ENCODE measurements at regions not wholly inside any gene's neighbourhood (a gene's known extent, or its start where the extent isn't known, plus 50 kb on each side); places are given as distances from the start of the nearest gene placed in this dataset.

DNA sequence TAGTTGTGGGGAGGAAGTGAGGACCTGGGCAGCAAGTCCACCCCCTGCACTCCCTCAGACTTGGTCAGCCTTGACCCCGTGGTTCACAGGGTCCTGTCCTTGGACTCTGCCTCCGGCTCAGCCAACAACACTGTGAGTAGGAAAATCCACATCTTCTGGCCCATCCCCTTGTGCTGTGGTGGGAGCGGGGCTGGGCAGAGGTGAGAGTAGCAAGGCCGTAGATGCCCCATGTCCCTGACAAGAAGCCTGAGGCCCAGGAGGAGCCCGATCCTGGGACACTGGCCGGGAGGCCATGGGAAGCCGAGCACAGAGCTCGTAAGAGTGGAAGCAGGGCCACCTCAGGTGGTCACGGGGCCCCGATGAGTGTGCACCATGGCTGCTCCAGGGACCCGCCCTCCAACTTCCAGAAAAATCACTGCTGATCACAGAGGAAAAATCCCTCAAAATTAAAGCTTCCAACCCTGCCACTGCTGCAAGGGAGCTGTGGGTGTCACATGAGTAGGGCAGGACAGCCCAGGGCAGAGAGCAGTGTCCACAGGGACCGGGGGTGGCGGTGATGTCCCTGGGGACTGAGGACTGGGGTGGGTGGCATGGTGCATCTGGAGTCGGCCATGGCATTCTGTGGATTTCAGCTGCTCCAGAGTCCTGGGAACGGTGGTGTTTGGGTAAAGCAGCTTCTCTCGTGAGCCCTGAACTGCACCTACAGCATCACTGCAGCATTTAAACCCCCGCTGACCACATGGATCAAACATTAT lies 189.4 kb downstream of the DLL1 start:
- ChIA-PET POLR2A (no interaction called here), CTCF (no interaction called here)

DNA sequence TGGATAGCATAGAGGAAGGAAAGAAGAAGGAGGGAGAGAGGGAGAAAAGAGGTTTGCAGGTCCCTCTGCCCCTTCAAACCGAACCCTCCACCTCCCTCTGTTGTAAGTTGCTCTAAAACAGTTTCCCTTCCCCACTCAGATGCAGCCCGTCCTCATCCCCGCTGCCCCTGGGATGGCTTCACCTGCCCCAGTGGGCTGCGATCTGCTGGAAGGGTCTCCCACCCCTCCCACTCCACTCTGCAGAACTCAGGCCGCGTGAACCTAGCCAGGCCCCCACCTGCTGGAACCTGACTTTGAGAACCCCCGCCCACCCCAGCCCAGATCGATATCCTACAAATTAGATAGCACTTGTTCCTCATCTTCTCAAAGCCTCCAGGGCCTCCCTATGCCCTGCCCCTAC lies 190.8 kb downstream of the DLL1 start:
- ChIA-PET POLR2A (no interaction called here), CTCF (no interaction called here)
- Histone ChIP-seq H3K27me3 (ENCODE audit: control insufficient read depth in 2 of 2, insufficient read depth in 2 of 2, low read length in 2 of 2) (no peaks in the 10 kb centered on the region), H3K4me1 (ENCODE audit: control insufficient read depth in 2 of 2, insufficient read depth in 2 of 2, low read length in 2 of 2) (no peaks in the 10 kb centered on the region), H3K4me3 (ENCODE audit: low read length) (no peak overlapping the region), H3K36me3 (ENCODE audit: control insufficient read depth in 2 of 3, insufficient read depth in 3 of 3, low read length in 3 of 3) (no peaks in the 10 kb centered on the region), H3K27ac (ENCODE audit: low read depth, low read length) (no peak overlapping the region), H3K9me3 (ENCODE audit: control insufficient read depth in 2 of 3, low read length in 3 of 3) (no peaks in the 10 kb centered on the region)
- no peak overlapping the region for H3K27ac Mint-ChIP-seq
- no peak overlapping the region for H3K4me3 Mint-ChIP-seq
- intact Hi-C loops (cut with micrococcal nuclease) = no loop called here
- peak in 1 of 9 donors; percentile 8 for DNase-seq
- H3K9me3 Mint-ChIP-seq = peaks cover 0 to 13% (median 2%) of the 10 kb centered on the region in 11 donors
- H3K36me3 Mint-ChIP-seq = peaks cover 0 to 4% (median 2%) of the 10 kb centered on the region in 5 donors
- no peak for ATAC-seq
- peaks cover 0 to 10% (median 6%) of the 10 kb centered on the region in 5 donors for H3K27me3 Mint-ChIP-seq
- peaks cover 0 to 6% (median 0%) of the 10 kb centered on the region in 7 donors for H3K4me1 Mint-ChIP-seq

More for the DNA sequence above, 189.4 kb downstream of the DLL1 start:
- Mint-ChIP-seq H3K27ac (no peak overlapping the region), H3K9me3 (peaks cover 0 to 17% (median 4%) of the 10 kb centered on the region in 11 donors), H3K27me3 (peaks cover 0 to 15% (median 9%) of the 10 kb centered on the region in 5 donors), H3K4me1 (peaks cover 0 to 4% (median 0%) of the 10 kb centered on the region in 7 donors), H3K36me3 (peaks cover 0 to 4% (median 4%) of the 10 kb centered on the region in 5 donors), H3K4me3 (no peak overlapping the region)
- H3K36me3 ChIP-seq (ENCODE audit: control insufficient read depth in 2 of 3, insufficient read depth in 3 of 3, low read length in 3 of 3) = no peaks in the 10 kb centered on the region
- DNase-seq (peak in 1 of 9 donors; percentile 10), ATAC-seq (no peak)
- H3K4me1 ChIP-seq (ENCODE audit: control insufficient read depth in 2 of 2, insufficient read depth in 2 of 2, low read length in 2 of 2) = no peaks in the 10 kb centered on the region
- no peak overlapping the region for H3K27ac ChIP-seq (ENCODE audit: low read depth, low read length)
- H3K4me3 ChIP-seq (ENCODE audit: low read length) = no peak overlapping the region
- H3K9me3 ChIP-seq (ENCODE audit: control insufficient read depth in 2 of 3, low read length in 3 of 3) = no peaks in the 10 kb centered on the region
- intact Hi-C loops (cut with micrococcal nuclease) = no loop called here
- H3K27me3 ChIP-seq (ENCODE audit: control insufficient read depth in 2 of 2, insufficient read depth in 2 of 2, low read length in 2 of 2) = no peaks in the 10 kb centered on the region

DNA sequence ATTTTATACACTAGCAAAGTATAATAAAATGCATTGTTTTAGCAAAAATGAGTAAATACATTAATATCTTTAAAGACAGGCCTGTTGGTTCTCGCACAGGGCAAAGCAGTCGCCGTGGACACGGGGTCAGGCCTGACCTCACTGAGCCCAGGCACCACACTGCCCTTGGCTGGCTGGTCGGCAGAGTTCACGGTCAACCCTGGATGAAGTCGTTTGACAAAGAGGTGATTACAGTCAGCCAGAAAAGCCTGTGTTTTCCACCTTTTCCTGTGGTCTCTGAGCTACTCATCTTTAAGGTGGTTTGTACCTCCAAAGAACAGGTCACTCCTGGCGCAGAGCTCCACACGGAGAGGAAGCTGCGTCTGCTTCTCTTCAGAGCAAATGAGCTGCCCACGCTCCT lies 191.5 kb downstream of the DLL1 start:
- Mint-ChIP-seq H3K27ac (no peak overlapping the region), H3K27me3 (peaks cover 0 to 7% (median 3%) of the 10 kb centered on the region in 5 donors), H3K4me3 (no peak overlapping the region), H3K36me3 (peaks cover 0 to 4% (median 2%) of the 10 kb centered on the region in 5 donors), H3K4me1 (peaks cover 0 to 6% (median 0%) of the 10 kb centered on the region in 7 donors), H3K9me3 (peaks cover 0 to 13% (median 2%) of the 10 kb centered on the region in 11 donors)
- no peaks in the 10 kb centered on the region for H3K9me3 ChIP-seq (ENCODE audit: control insufficient read depth in 2 of 3, low read length in 3 of 3)
- intact Hi-C loops (cut with micrococcal nuclease) = no loop called here
- H3K36me3 ChIP-seq (ENCODE audit: control insufficient read depth in 2 of 3, insufficient read depth in 3 of 3, low read length in 3 of 3) = no peaks in the 10 kb centered on the region
- H3K4me1 ChIP-seq (ENCODE audit: control insufficient read depth in 2 of 2, insufficient read depth in 2 of 2, low read length in 2 of 2) = no peaks in the 10 kb centered on the region
- no peaks in the 10 kb centered on the region for H3K27me3 ChIP-seq (ENCODE audit: control insufficient read depth in 2 of 2, insufficient read depth in 2 of 2, low read length in 2 of 2)
- CTCF ChIA-PET = no interaction called here
- DNase-seq (peak in 1 of 9 donors; percentile 9), ATAC-seq (no peak)
- H3K27ac ChIP-seq (ENCODE audit: low read depth, low read length) = no peak overlapping the region
- no peak overlapping the region for H3K4me3 ChIP-seq (ENCODE audit: low read length)
- POLR2A ChIA-PET = no interaction called here

DNA sequence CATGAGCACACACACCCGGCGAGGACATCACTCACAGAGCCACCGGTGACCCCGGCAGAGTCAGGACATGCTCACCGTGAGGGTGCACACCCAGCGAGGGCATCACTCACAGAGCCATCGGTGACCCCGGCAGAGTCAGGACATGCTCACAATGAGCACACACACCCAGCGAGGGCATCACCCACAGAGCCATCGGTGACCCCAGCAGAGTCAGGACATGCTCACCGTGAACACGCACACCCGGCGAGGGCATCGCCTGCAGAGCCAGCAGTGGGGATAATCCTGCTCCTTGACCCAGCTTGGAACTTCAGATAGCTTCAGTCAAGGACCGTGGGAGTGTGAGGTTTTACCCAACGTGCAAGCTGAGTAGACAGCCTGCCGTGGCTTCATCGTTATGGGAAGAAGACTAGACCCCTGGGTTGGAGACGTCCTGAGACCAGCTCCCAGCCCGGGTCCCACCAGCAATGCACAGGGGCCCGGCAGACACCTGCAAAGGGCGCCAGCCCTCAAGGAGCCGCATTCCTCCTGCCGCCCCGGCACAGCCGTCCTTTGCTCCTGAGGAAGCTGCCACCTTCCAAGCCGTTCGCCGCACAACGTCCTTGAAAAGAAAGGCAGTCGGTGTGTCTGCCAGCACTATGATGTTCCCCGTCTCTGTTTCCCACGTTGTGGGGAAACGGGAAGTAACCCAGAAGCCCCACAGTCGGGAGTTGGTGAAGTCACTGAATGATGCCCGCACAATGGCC lies 192.3 kb downstream of the DLL1 start:
- Mint-ChIP-seq H3K4me3 (no peak overlapping the region), H3K4me1 (peaks cover 0 to 9% (median 0%) of the 10 kb centered on the region in 7 donors), H3K27me3 (peaks cover 0 to 7% (median 3%) of the 10 kb centered on the region in 5 donors), H3K27ac (no peak overlapping the region), H3K36me3 (peaks cover 0 to 4% (median 2%) of the 10 kb centered on the region in 5 donors), H3K9me3 (peaks cover 0 to 13% (median 2%) of the 10 kb centered on the region in 11 donors)
- H3K4me3 ChIP-seq (ENCODE audit: low read length) = no peak overlapping the region
- H3K27me3 ChIP-seq (ENCODE audit: control insufficient read depth in 2 of 2, insufficient read depth in 2 of 2, low read length in 2 of 2) = no peaks in the 10 kb centered on the region
- no peaks in the 10 kb centered on the region for H3K4me1 ChIP-seq (ENCODE audit: control insufficient read depth in 2 of 2, insufficient read depth in 2 of 2, low read length in 2 of 2)
- no peak overlapping the region for H3K27ac ChIP-seq (ENCODE audit: low read depth, low read length)
- no peaks in the 10 kb centered on the region for H3K36me3 ChIP-seq (ENCODE audit: control insufficient read depth in 2 of 3, insufficient read depth in 3 of 3, low read length in 3 of 3)
- intact Hi-C loops (cut with micrococcal nuclease) = no loop called here
- no peaks in the 10 kb centered on the region for H3K9me3 ChIP-seq (ENCODE audit: control insufficient read depth in 2 of 3, low read length in 3 of 3)
- POLR2A ChIA-PET = no interaction called here
- ATAC-seq (no peak), DNase-seq (peak in 1 of 9 donors; percentile 11)
- CTCF ChIA-PET = no interaction called here

DNA sequence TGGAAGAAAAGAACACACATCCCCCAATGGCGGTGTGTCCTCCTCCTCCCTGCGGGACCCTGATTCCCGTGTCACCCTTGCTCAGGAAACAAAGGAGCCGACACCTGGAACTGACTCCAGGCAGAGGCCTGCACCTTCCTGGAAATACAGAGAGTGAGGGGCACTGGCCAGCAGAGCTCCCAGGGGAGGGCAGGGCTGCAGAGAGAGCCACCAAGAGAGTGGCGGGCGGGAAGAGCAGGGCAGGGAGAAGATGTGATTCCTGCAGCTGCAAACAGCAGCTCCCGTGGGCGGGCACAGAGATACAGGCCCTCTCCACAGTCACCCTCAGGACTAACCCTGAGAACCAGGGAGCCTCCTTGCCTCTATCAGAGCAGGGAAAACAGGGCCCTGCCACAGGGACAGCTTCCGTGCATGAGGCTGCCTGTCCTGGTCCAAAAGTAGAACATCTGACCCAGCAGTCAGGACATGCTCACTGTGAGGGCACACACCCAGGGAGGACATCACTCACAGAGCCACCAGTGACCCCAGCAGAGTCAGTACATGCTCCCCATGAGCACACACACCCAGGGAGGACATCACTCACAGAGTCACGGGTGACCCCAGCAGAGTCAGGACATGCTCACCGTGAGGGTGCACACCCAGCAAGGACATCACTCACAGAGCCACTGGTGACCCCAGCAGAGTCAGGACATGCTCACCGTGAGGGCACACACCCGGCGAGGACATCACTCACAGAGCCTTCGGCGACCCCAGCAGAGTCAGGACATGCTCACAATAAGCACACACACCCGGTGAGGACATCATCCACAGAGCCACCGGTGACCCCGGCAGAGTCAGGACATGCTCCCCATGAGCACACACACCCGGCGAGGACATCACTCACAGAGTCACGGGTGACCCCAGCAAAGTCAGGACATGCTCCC lies 193.1 kb downstream of the DLL1 start:
- DNase-seq (peak in 1 of 9 donors; percentile 4), ATAC-seq (no peak)
- peaks cover 0 to 13% (median 2%) of the 10 kb centered on the region in 11 donors for H3K9me3 Mint-ChIP-seq
- H3K4me3 ChIP-seq (ENCODE audit: low read length) = no peak overlapping the region
- H3K9me3 ChIP-seq (ENCODE audit: control insufficient read depth in 2 of 3, low read length in 3 of 3) = no peaks in the 10 kb centered on the region
- H3K36me3 Mint-ChIP-seq = peaks cover 0 to 4% (median 2%) of the 10 kb centered on the region in 5 donors
- no peak overlapping the region for H3K27ac Mint-ChIP-seq
- CTCF ChIA-PET = no interaction called here
- peaks cover 0 to 9% (median 0%) of the 10 kb centered on the region in 7 donors for H3K4me1 Mint-ChIP-seq
- no peaks in the 10 kb centered on the region for H3K36me3 ChIP-seq (ENCODE audit: control insufficient read depth in 2 of 3, insufficient read depth in 3 of 3, low read length in 3 of 3)
- no peaks in the 10 kb centered on the region for H3K27me3 ChIP-seq (ENCODE audit: control insufficient read depth in 2 of 2, insufficient read depth in 2 of 2, low read length in 2 of 2)
- no peak overlapping the region for H3K27ac ChIP-seq (ENCODE audit: low read depth, low read length)
- intact Hi-C loops (cut with micrococcal nuclease) = no loop called here
- peaks cover 0 to 7% (median 3%) of the 10 kb centered on the region in 5 donors for H3K27me3 Mint-ChIP-seq
- H3K4me1 ChIP-seq (ENCODE audit: control insufficient read depth in 2 of 2, insufficient read depth in 2 of 2, low read length in 2 of 2) = no peaks in the 10 kb centered on the region
- H3K4me3 Mint-ChIP-seq = no peak overlapping the region
- POLR2A ChIA-PET = no interaction called here

DNA sequence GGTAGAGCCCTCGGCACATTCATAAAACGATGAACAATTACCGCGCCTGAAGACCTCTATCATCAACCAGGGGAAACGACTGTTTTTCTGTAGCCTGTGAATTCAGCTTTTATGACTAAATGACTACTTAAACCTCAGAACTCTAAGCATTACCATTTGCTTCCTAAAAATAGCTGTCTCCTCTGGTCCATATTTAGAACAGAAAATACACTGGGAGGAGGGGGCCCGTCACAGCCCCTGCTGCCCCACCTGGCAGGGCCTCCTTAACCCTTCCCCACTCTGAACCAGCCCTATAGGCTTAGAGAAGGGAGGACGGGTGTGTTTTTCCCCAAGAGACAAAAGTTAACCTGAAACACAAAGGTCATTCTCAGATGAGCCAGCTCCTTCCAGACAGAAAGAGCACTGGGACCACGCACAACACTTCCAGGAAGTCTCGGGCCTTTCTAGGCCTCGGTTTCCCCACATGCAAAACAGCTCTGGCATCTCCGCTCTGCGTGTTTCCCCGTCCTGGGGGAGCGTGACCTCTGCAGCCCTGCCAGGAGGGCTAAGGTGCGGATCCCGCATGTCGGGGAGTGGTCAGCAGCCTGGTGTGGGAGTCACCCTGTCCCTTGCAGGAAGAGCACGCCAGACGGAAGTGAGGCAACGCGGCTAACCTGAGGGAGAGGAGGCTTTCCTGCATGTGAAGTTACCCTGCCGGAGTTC lies 193.9 kb downstream of the DLL1 start:
- intact Hi-C loops (cut with micrococcal nuclease) = no loop called here
- DNase-seq = peak in 1 of 9 donors; percentile 7

More for the DNA sequence above, 193.9 kb downstream of the DLL1 start:
- Histone ChIP-seq H3K27ac (ENCODE audit: low read depth, low read length) (no peak overlapping the region), H3K9me3 (ENCODE audit: control insufficient read depth in 2 of 3, low read length in 3 of 3) (no peaks in the 10 kb centered on the region), H3K27me3 (ENCODE audit: control insufficient read depth in 2 of 2, insufficient read depth in 2 of 2, low read length in 2 of 2) (no peaks in the 10 kb centered on the region), H3K4me3 (ENCODE audit: low read length) (no peak overlapping the region), H3K36me3 (ENCODE audit: control insufficient read depth in 2 of 3, insufficient read depth in 3 of 3, low read length in 3 of 3) (no peaks in the 10 kb centered on the region), H3K4me1 (ENCODE audit: control insufficient read depth in 2 of 2, insufficient read depth in 2 of 2, low read length in 2 of 2) (no peaks in the 10 kb centered on the region)
- Mint-ChIP-seq H3K9me3 (peaks cover 0 to 13% (median 2%) of the 10 kb centered on the region in 11 donors), H3K27ac (no peak overlapping the region), H3K36me3 (peaks cover 0 to 4% (median 0%) of the 10 kb centered on the region in 5 donors), H3K4me3 (peak overlapping the region in 1 of 10 donors; percentile 3), H3K27me3 (peaks cover 0 to 7% (median 3%) of the 10 kb centered on the region in 5 donors), H3K4me1 (peaks cover 0 to 7% (median 0%) of the 10 kb centered on the region in 7 donors)
- POLR2A ChIA-PET = no interaction called here
- no peak for ATAC-seq
- CTCF ChIA-PET = interaction anchor here (0.8 kb wide), 1 partner anchor 420 kb away, joined by 3 read pairs; no protein-coding TSS in a partner anchor

Measured in naive thymus-derived CD4-positive, alpha-beta T cell (primary cell).